GM18507 (cell line): ENCODE measurements at regions not wholly inside any gene's neighbourhood (a gene's known extent, or its start where the extent isn't known, plus 50 kb on each side); places are given as distances from the start of the nearest gene placed in this dataset.
"Not testable (repeated sequence)": the region's sequence is repeated elsewhere in the genome, so short reads cannot be mapped to it uniquely, and the experiment has no call there.

ENCODE experiments used
- DNase-seq: peaks from one replicate; pipeline ENCODE4 v3.0.0; 2011; ENCODE audit warnings: low read depth; ENCODE audit not compliant: insufficient read length; ENCODE audit errors: extremely low spot score
- FAIRE-seq: peaks from 2 replicates; lab custom pipeline; 2011; peaks lifted over from hg19 to GRCh38; lab: Jason Lieb, UNC

GRCh38 chr2:192542148-192543066, 347.7 kb upstream of the TMEFF2 start:
- not testable (repeated sequence) for DNase-seq, FAIRE-seq

- FAIRE-seq = no peak
- DNase-seq = no peak
Measured at GRCh38 chr2:192539306-192539705, 344.6 kb upstream of the TMEFF2 start.

- DNase-seq (no peak), FAIRE-seq (no peak)
Measured at GRCh38 chr2:192536922-192537624, 342.3 kb upstream of the TMEFF2 start.

- DNase-seq = no peak
- FAIRE-seq = no peak
Measured at GRCh38 chr2:192535956-192536921, 341.5 kb upstream of the TMEFF2 start.

GRCh38 chr2:192534072-192534471, 339.3 kb upstream of the TMEFF2 start:
- DNase-seq (no peak), FAIRE-seq (no peak)

- DNase-seq, FAIRE-seq: not testable (repeated sequence)
Measured at GRCh38 chr2:192524642-192525251, 330.0 kb upstream of the TMEFF2 start.

- not testable (repeated sequence) for FAIRE-seq, DNase-seq
Measured at GRCh38 chr2:192524214-192524613, 329.5 kb upstream of the TMEFF2 start.

GRCh38 chr2:192515937-192516336, 321.2 kb upstream of the TMEFF2 start:
- DNase-seq (no peak), FAIRE-seq (no peak)

- DNase-seq = no peak
Measured at GRCh38 chr2:192513575-192513974, 318.8 kb upstream of the TMEFF2 start.

GRCh38 chr2:192507836-192508450, 313.2 kb upstream of the TMEFF2 start:
- FAIRE-seq, DNase-seq: not testable (repeated sequence)

More at GRCh38 chr2:192513575-192513974, 318.8 kb upstream of the TMEFF2 start:
- no peak for FAIRE-seq

- DNase-seq = no peak
- no peak for FAIRE-seq
Measured at GRCh38 chr2:192500550-192501200, 305.9 kb upstream of the TMEFF2 start.

- FAIRE-seq (no peak), DNase-seq (no peak)
Measured at GRCh38 chr2:192499476-192499875, 304.7 kb upstream of the TMEFF2 start.

GRCh38 chr2:192498747-192499146, 304.0 kb upstream of the TMEFF2 start:
- DNase-seq (no peak), FAIRE-seq (no peak)

GRCh38 chr2:192488158-192488557, 293.4 kb upstream of the TMEFF2 start:
- FAIRE-seq, DNase-seq: not testable (repeated sequence)

GRCh38 chr2:192487636-192488035, 292.9 kb upstream of the TMEFF2 start:
- DNase-seq (no peak), FAIRE-seq (no peak)

- FAIRE-seq = no peak
Measured at GRCh38 chr2:192484903-192485302, 290.2 kb upstream of the TMEFF2 start.

GRCh38 chr2:192480984-192481383, 286.3 kb upstream of the TMEFF2 start:
- FAIRE-seq = no peak
- DNase-seq = no peak

More at GRCh38 chr2:192484903-192485302, 290.2 kb upstream of the TMEFF2 start:
- no peak for DNase-seq

GRCh38 chr2:192473331-192473730, 278.6 kb upstream of the TMEFF2 start:
- no peak for FAIRE-seq
- DNase-seq = no peak
